Small intestine (tissue), 7 donors: ENCODE measurements at regions not wholly inside any gene's neighbourhood (a gene's known extent, or its start where the extent isn't known, plus 50 kb on each side); places are given as distances from the start of the nearest gene placed in this dataset.

Experiments
- DNase-seq, 2 donors: peaks; one replicate each; pipeline versions ENCODE4 v3.0.0 to v3.0.0-alpha.2; 2013
- FAIRE-seq: peaks from 2 replicates; lab custom pipeline; 2012; peaks lifted over from hg19 to GRCh38; lab: Jason Lieb, UNC
- H3K27ac ChIP-seq, 3 donors: one replicate each; pipeline ENCODE4 v1.5.1; 2013; ENCODE audit warnings: low read length in 2 of 3, mild to moderate bottlenecking in 2 of 3, control low read depth in 1 of 3, inconsistent platforms in 1 of 3, low read depth in 1 of 3, moderate library complexity in 1 of 3
- H3K27me3 ChIP-seq, 3 donors: one replicate each; pipeline ENCODE4 v1.6.1; 2013; ENCODE audit warnings: low read length in 3 of 3, inconsistent platforms in 1 of 3; ENCODE audit not compliant: control insufficient read depth in 3 of 3, insufficient read depth in 3 of 3
- H3K36me3 ChIP-seq, 3 donors: one replicate each; pipeline ENCODE4 v1.6.1; 2013; ENCODE audit warnings: low read length in 3 of 3, inconsistent platforms in 1 of 3, low read depth in 1 of 3, mild to moderate bottlenecking in 1 of 3, moderate library complexity in 1 of 3; ENCODE audit not compliant: control insufficient read depth in 3 of 3, insufficient read depth in 2 of 3
- H3K4me1 ChIP-seq, 3 donors: one replicate each; pipeline ENCODE4 v1.6.1; 2013; ENCODE audit warnings: low read length in 2 of 3, inconsistent platforms in 1 of 3, low read depth in 1 of 3, mild to moderate bottlenecking in 1 of 3, moderate library complexity in 1 of 3; ENCODE audit not compliant: control insufficient read depth in 3 of 3, insufficient read depth in 2 of 3
- H3K4me3 ChIP-seq, 3 donors: one replicate each; pipeline ENCODE4 v1.5.1; 2013; ENCODE audit warnings: low read length in 3 of 3, control low read depth in 1 of 3, inconsistent platforms in 1 of 3, low read depth in 1 of 3, mild to moderate bottlenecking in 1 of 3, moderate library complexity in 1 of 3
- H3K9me3 ChIP-seq, 2 donors: one replicate each; pipeline ENCODE4 v1.6.1; 2013; ENCODE audit warnings: low read depth in 1 of 2, low read length in 1 of 2; ENCODE audit not compliant: control insufficient read depth in 2 of 2, insufficient read depth in 1 of 2
- WGBS, 3 donors: extraction: QIAGEN DNeasy Blood & Tissue Kit; methylation state at CpG; one replicate each; pipeline ENCODE4 v1.1.7; 2013; 5-methylcytosine and 5-hydroxymethylcytosine counted together
- donor health status: healthy with polysubstance abuse.
- donor health status: control.
- donor health status: control.
- donor health status: Bipolar disorder and iron deficiency.
- donor health status: healthy.

- Histone ChIP-seq H3K27ac (no peak overlapping the region), H3K27me3 (no peaks in the 10 kb centered on the region), H3K36me3 (no peaks in the 10 kb centered on the region), H3K9me3 (no peaks in the 10 kb centered on the region), H3K4me3 (no peak overlapping the region), H3K4me1 (no peaks in the 10 kb centered on the region)
- WGBS, 3 donors = 65 to 82% (median 77%) methylated on average over 2 of the region's 2 CpGs
- FAIRE-seq = no peak
- DNase-seq = no peak
Observed at GRCh38 chr10:36089790-36090440, 447.8 kb upstream of the FZD8 start.

GRCh38 chr10:36087006-36088005, 445.2 kb upstream of the FZD8 start:
- H3K27ac ChIP-seq = no peak overlapping the region
- no peaks in the 10 kb centered on the region for H3K27me3 ChIP-seq
- no peak for FAIRE-seq
- 74 to 81% (median 76%) methylated on average over 10 of the region's 10 CpGs for WGBS, 3 donors
- H3K4me1 ChIP-seq = no peaks in the 10 kb centered on the region
- peaks cover 0 to 2% of the 10 kb centered on the region in 2 donors for H3K9me3 ChIP-seq
- no peak for DNase-seq
- no peak overlapping the region for H3K4me3 ChIP-seq
- no peaks in the 10 kb centered on the region for H3K36me3 ChIP-seq

- Histone ChIP-seq H3K36me3 (no peaks in the 10 kb centered on the region), H3K4me3 (no peak overlapping the region), H3K9me3 (no peaks in the 10 kb centered on the region), H3K27ac (no peak overlapping the region), H3K27me3 (peaks cover 0 to 1% (median 0%) of the 10 kb centered on the region in 3 donors), H3K4me1 (no peaks in the 10 kb centered on the region)
- DNase-seq (no peak), FAIRE-seq (no peak)
- WGBS, 3 donors = 64 to 78% (median 67%) methylated on average over 4 of the region's 4 CpGs
Observed at GRCh38 chr10:36075196-36075595, 433.1 kb upstream of the FZD8 start.

- Histone ChIP-seq H3K9me3 (peaks cover 0 to 3% of the 10 kb centered on the region in 2 donors), H3K4me3 (no peak overlapping the region), H3K36me3 (no peaks in the 10 kb centered on the region), H3K27ac (no peak overlapping the region), H3K4me1 (no peaks in the 10 kb centered on the region), H3K27me3 (peaks cover 0 to 1% (median 0%) of the 10 kb centered on the region in 3 donors)
- no peak for FAIRE-seq
- DNase-seq = no peak
- 23 to 64% (median 42%) methylated on average over 2 of the region's 2 CpGs for WGBS, 3 donors
Observed at GRCh38 chr10:36073796-36074345, 431.8 kb upstream of the FZD8 start.

- Histone ChIP-seq H3K9me3 (peaks cover 9 to 17% of the 10 kb centered on the region in 2 donors), H3K27me3 (peaks cover 0 to 1% (median 0%) of the 10 kb centered on the region in 3 donors), H3K4me1 (no peaks in the 10 kb centered on the region), H3K4me3 (no peak overlapping the region), H3K27ac (no peak overlapping the region), H3K36me3 (no peaks in the 10 kb centered on the region)
- DNase-seq = no peak
- no peak for FAIRE-seq
Observed at GRCh38 chr10:36068542-36068941, 426.4 kb upstream of the FZD8 start.

GRCh38 chr10:36067748-36068147, 425.7 kb upstream of the FZD8 start:
- FAIRE-seq (no peak), DNase-seq (no peak)
- H3K4me3 ChIP-seq = no peak overlapping the region
- no peaks in the 10 kb centered on the region for H3K4me1 ChIP-seq
- no peak overlapping the region for H3K27ac ChIP-seq
- H3K9me3 ChIP-seq = peaks cover 9 to 17% of the 10 kb centered on the region in 2 donors
- peaks cover 0 to 1% (median 0%) of the 10 kb centered on the region in 3 donors for H3K27me3 ChIP-seq
- WGBS, 3 donors = 54 to 62% (median 59%) methylated on average over 2 of the region's 2 CpGs
- no peaks in the 10 kb centered on the region for H3K36me3 ChIP-seq

GRCh38 chr10:36066850-36067249, 424.8 kb upstream of the FZD8 start:
- no peaks in the 10 kb centered on the region for H3K36me3 ChIP-seq
- H3K9me3 ChIP-seq = peaks cover 9 to 17% of the 10 kb centered on the region in 2 donors
- no peaks in the 10 kb centered on the region for H3K4me1 ChIP-seq
- 84 to 95% (median 88%) methylated on average over 3 of the region's 3 CpGs for WGBS, 3 donors
- H3K27ac ChIP-seq = no peak overlapping the region
- no peak overlapping the region for H3K4me3 ChIP-seq
- no peak for FAIRE-seq
- DNase-seq = no peak
- H3K27me3 ChIP-seq = peaks cover 0 to 1% (median 0%) of the 10 kb centered on the region in 3 donors

- FAIRE-seq = no peak
- WGBS, 3 donors = 73 to 88% (median 82%) methylated on average over 2 of the region's 2 CpGs
Observed at GRCh38 chr10:36066102-36066501, 424.0 kb upstream of the FZD8 start.

More at GRCh38 chr10:36066102-36066501, 424.0 kb upstream of the FZD8 start:
- Histone ChIP-seq H3K4me3 (no peak overlapping the region), H3K4me1 (no peaks in the 10 kb centered on the region), H3K36me3 (no peaks in the 10 kb centered on the region), H3K9me3 (peaks cover 9 to 17% of the 10 kb centered on the region in 2 donors), H3K27me3 (peaks cover 0 to 1% (median 0%) of the 10 kb centered on the region in 3 donors), H3K27ac (no peak overlapping the region)
- no peak for DNase-seq
